IgD-negative memory B cell (primary cell): ENCODE measurements at regions not wholly inside any gene's neighbourhood (a gene's known extent, or its start where the extent isn't known, plus 50 kb on each side); places are given as distances from the start of the nearest gene placed in this dataset.

ENCODE experiments used
- H3K27ac Mint-ChIP-seq, 3 donors: one replicate each; pipeline ENCODE4 v1.8.0; 2020 to 2022; ENCODE audit warnings: mild to moderate bottlenecking in 3 of 3, mixed read lengths in 3 of 3, moderate library complexity in 1 of 3
- H3K27me3 Mint-ChIP-seq: one replicate; pipeline ENCODE4 v1.8.0; 2021; ENCODE audit warnings: mixed read lengths
- H3K36me3 Mint-ChIP-seq: one replicate; pipeline ENCODE4 v1.8.0; 2020; ENCODE audit warnings: mild to moderate bottlenecking, mixed read lengths
- H3K4me1 Mint-ChIP-seq, 3 donors: one replicate each; pipeline ENCODE4 v1.8.0; 2020 to 2022; ENCODE audit warnings: mixed read lengths in 3 of 3, mild to moderate bottlenecking in 1 of 3
- H3K4me3 Mint-ChIP-seq, 4 donors: one replicate each; pipeline ENCODE4 v1.8.0; 2020 to 2022; ENCODE audit warnings: mild to moderate bottlenecking in 4 of 4, mixed read lengths in 4 of 4, moderate library complexity in 3 of 4
- H3K9me3 Mint-ChIP-seq, 3 donors: one replicate each; pipeline ENCODE4 v1.8.0; 2020 to 2021; ENCODE audit warnings: mixed read lengths in 3 of 3, mild to moderate bottlenecking in 1 of 3

DNA sequence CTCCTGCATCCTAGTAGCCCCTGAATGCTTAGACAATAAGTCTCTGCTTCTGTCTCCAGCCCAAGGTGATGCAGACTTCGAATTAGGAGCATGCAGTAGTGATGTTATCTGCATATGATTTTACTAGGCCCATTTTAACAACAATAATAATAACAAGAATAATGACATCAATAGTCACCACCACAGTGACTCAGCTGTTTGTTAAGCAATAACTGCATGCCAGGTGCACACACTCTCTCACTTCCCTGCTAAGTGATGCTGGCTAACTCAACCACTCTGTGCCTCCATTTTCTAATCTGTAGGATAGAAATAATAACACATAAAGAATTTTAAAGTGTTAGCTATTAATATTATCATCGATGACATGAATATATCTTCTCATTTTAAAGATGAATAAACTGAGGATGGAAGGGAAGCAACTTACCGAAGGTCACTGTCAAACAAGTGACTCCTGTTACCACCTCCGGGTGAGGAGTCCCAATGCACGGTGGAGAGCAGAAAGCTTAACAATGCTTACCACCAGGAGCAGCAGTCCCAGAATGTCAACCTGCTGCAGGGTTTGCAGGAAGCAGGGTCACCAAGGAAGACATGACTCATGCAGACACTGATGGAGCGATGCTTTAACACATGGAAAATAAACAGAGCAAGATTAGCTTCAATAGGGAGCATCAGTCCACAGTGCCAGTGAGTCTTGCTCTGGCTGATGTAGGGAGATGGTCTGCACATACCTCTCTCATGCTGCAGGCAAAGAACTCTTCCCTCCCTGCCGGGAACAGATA, 290.2 kb downstream of the SPATA17 start:
- Mint-ChIP-seq H3K9me3 (peaks cover 2 to 4% (median 2%) of the 10 kb centered on the region in 3 donors), H3K36me3 (no peaks in the 10 kb centered on the region), H3K4me3 (no peak overlapping the region), H3K4me1 (no peaks in the 10 kb centered on the region), H3K27ac (no peak overlapping the region), H3K27me3 (peaks cover 4% of the 10 kb centered on the region)

DNA sequence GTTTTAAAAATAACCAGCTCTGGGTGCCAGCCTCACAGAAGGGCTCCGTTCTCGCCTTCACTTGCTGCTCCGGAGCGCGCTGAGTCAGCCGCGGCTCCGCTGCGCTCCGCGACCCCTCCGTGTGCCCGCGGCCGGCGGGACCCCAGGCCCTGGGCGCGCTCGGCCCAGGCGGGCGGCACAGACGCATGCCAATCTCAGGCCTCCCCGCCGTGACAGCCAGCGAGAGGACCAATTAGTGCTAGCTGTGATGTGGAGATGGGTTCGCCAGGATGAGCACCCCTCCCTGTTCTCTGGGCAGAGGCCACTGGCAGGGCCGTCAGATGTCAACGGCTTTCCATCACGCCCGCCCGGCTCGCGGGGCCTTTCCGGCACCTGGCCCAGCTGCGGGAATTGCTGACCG, 293.8 kb downstream of the SPATA17 start:
- Mint-ChIP-seq H3K9me3 (peaks cover 2 to 5% (median 4%) of the 10 kb centered on the region in 3 donors), H3K27ac (no peak overlapping the region), H3K4me3 (no peak overlapping the region), H3K36me3 (no peaks in the 10 kb centered on the region), H3K4me1 (no peaks in the 10 kb centered on the region), H3K27me3 (peaks cover 4% of the 10 kb centered on the region)

DNA sequence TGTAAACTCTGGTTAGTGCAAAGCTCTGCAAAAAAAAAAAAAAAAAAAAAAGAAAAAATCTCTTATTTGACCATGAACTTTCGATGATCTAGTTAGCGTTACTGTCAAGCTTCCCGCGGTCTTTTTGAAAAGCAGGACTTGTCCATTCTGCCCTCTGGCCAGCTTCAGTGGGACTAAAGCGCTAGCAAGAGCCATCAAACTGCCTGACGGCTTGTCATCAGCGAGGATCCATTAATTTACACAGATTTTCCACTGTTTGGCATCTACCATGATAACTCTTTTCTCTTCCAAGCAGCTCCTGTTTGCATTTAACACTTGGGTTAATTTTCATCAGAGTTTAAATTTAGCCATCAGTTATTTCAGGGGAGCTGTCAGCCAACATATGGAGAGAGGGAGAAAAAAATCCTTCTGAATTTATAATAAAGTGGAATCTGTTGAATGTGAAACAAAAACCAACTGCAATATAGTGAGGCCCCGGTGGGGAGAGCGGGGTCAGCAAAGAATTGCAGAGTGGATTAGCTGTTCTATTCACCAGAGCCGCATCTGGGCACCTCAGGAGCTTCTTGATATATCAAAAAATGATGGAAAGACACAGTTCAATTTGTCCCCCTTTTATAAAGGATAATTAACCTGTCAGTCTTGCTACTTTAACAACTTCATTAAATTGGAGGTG, 298.2 kb downstream of the SPATA17 start:
- no peaks in the 10 kb centered on the region for H3K4me1 Mint-ChIP-seq
- H3K9me3 Mint-ChIP-seq = peaks cover 1 to 5% (median 2%) of the 10 kb centered on the region in 3 donors
- peaks cover under 1% of the 10 kb centered on the region for H3K27me3 Mint-ChIP-seq
- H3K27ac Mint-ChIP-seq = no peak overlapping the region
- H3K36me3 Mint-ChIP-seq = no peaks in the 10 kb centered on the region
- H3K4me3 Mint-ChIP-seq = no peak overlapping the region

DNA sequence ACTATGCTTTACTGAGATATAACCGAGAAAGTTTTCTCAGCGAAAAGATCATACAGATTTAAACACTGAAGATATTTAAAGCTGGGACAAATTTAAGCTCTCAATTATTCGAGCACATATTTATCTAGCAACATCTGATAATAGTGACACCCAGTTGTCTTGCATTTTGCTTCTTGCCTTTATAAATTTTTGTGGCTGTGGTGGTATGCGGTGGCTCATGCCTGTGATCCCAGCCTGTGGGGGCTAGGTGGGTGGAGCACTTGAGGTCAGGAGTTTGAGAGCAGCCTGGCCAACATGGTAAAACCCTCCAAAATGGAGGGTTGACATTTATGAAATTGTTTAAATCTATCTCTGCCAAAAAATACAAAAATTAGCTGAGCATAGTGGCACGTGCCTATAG, 312.2 kb downstream of the SPATA17 start:
- Mint-ChIP-seq H3K4me1 (no peaks in the 10 kb centered on the region), H3K4me3 (no peak overlapping the region), H3K27me3 (no peaks in the 10 kb centered on the region), H3K36me3 (no peaks in the 10 kb centered on the region), H3K27ac (no peak overlapping the region), H3K9me3 (peaks cover 0 to 2% (median 0%) of the 10 kb centered on the region in 3 donors)

DNA sequence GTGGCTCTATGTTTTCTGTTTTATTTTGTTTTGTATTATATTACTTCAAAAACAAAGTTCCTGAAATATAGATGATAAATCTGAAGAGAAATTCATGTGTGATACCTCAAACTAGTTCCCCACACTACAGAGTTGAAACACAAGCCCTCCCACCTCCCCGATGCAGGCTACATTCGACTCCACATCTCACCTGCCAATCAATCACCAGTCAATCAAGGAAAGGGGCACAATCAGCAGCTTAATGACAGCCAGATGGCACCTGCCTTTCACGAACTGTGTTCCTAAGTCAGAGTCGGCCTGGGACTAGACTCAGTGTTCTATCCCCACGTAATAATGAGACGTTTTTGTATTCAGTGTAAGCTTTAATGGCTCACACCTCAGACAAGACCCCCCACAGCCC, 313.4 kb downstream of the SPATA17 start:
- Mint-ChIP-seq H3K4me1 (no peaks in the 10 kb centered on the region), H3K27me3 (no peaks in the 10 kb centered on the region), H3K36me3 (no peaks in the 10 kb centered on the region), H3K27ac (no peak overlapping the region), H3K4me3 (no peak overlapping the region), H3K9me3 (peaks cover 0 to 2% (median 0%) of the 10 kb centered on the region in 3 donors)

DNA sequence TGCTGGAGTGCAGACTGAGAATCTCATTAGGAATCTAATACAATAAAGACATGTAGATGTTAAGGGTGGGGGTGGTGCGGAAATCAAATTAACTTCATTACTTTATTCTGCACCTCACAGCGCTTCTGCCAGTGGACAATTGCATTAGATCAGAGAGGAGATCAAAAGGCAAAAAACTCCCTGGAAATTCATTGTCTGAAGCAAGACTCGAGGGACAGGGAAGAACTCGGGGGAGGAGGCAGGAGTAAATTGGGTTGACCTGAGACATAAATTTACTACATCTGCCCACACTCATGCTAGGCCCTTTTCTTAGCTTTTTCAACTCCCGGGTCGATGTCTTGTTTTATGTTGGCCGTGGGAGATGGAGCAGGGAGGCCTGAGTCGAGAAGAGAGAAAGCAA, 315.4 kb downstream of the SPATA17 start:
- Mint-ChIP-seq H3K9me3 (peaks cover 0 to 2% (median 0%) of the 10 kb centered on the region in 3 donors), H3K4me1 (no peaks in the 10 kb centered on the region), H3K36me3 (no peaks in the 10 kb centered on the region), H3K27ac (no peak overlapping the region), H3K4me3 (no peak overlapping the region), H3K27me3 (no peaks in the 10 kb centered on the region)

DNA sequence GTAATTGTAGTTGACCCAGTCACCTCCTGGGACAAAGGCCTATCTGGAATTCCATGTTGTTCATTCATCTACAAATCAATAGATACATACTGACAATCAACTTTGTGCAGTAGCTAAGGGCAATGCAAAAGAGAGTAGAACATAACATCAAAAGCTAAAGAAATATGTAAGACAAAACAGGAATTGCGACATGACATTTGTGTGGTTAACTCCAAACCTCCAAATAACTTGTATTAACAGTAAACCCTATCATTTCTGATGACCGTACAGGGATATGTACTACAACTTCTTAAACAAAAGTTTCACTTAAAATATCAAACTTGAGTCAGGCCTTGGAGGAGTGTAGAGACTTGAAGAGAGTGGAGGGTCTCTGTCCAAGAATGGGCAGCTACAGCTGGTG, 317.6 kb downstream of the SPATA17 start:
- Mint-ChIP-seq H3K27ac (no peak overlapping the region), H3K9me3 (no peaks in the 10 kb centered on the region), H3K27me3 (no peaks in the 10 kb centered on the region), H3K36me3 (no peaks in the 10 kb centered on the region), H3K4me3 (no peak overlapping the region), H3K4me1 (no peaks in the 10 kb centered on the region)

DNA sequence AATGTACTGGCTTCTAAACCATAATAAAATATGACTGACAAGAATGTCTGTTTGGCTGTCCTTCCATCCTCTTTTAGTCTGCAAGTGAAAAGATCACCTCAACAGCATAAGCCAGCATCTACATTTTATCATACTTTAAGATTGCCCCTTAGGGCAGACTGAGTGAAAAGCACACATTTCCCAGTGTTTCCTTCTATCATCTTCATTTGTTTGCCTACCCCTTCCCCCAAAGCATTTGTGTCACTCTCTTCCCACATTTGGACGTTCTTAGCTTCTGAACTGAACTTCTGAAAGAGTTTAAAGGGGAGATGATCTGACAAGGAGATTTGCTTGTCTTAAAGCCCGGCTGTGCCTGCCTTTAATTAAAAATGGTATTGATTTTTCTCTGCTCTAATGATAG, 322.2 kb downstream of the SPATA17 start:
- Mint-ChIP-seq H3K4me3 (no peak overlapping the region), H3K27me3 (no peaks in the 10 kb centered on the region), H3K9me3 (peaks cover 0 to 3% (median 1%) of the 10 kb centered on the region in 3 donors), H3K4me1 (no peaks in the 10 kb centered on the region), H3K27ac (no peak overlapping the region), H3K36me3 (no peaks in the 10 kb centered on the region)

DNA sequence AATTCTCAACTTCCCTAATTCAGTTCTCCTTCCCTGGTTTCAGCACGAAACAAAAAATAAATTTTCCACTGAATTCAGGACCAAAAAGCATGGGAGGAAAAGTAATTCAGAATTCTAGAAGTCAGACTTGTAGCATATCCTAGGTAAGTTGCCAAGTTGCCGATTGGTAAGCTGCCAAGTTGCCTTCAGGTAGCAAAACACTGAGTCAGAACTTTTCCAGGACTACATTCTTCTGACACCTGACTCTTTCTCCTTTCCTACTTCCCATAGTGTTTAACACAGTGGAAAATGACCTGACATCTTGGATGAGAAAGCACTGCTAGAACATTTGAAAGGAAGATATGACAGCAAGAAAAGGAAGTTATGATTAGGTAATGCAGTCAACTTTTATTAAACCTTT, 322.8 kb downstream of the SPATA17 start:
- H3K36me3 Mint-ChIP-seq = no peaks in the 10 kb centered on the region
- H3K9me3 Mint-ChIP-seq = peaks cover 0 to 4% (median 3%) of the 10 kb centered on the region in 3 donors
- no peak overlapping the region for H3K27ac Mint-ChIP-seq
- no peak overlapping the region for H3K4me3 Mint-ChIP-seq
- no peaks in the 10 kb centered on the region for H3K27me3 Mint-ChIP-seq
- H3K4me1 Mint-ChIP-seq = no peaks in the 10 kb centered on the region

DNA sequence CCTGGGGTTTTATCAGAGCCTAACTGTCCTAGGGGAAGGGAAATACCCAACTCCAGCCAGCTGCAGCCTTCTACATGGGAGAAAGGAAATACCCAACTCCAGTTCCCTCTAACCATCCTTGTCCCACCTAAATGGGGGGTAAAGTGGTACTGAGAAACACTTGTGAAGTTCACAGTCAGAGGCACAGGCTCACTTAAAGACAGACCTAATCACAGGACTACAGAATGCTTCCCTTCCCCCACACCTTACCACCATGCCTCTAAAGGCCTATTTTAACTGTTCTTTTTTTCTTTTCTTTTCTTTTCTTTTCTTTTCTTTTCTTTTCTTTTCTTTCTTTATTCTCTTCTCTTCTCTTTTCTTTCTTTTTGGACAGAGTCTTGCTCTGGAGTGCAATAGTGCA, 324.6 kb downstream of the SPATA17 start:
- H3K4me1 Mint-ChIP-seq = no peaks in the 10 kb centered on the region
- peaks cover 1 to 5% (median 3%) of the 10 kb centered on the region in 3 donors for H3K9me3 Mint-ChIP-seq
- H3K36me3 Mint-ChIP-seq = no peaks in the 10 kb centered on the region
- no peak overlapping the region for H3K27ac Mint-ChIP-seq
- no peaks in the 10 kb centered on the region for H3K27me3 Mint-ChIP-seq
- H3K4me3 Mint-ChIP-seq = no peak overlapping the region

DNA sequence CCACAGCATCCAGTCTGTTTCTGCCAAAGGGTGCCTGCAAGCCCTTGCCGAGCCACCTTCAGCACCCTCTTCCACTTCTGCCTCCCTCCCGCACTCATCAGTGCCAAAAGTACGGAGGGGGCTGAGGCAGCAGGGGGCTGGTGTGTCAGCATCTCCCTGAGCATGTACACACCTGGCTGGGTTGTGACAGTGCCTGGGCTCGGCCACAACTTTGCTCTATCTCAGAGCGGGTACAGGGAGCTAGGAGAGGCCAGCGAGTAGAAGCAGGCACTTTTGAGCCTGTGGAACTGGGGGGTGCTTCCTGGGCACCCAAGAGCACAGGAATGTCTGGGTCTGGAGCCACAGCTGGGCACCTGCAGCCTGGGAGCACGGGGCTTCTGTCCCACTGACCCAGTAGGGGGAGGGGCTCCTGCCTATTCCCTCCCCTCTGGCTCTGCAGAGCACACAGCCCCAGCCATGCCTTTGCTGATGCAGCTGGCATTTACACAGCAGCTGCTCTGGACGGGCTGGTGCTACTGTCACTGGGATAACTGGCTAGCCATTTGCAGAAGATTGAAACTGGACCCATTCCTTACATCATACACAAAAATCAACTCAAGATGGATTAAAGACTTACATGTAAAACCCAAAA, 319.8 kb upstream of the RRP15 start:
- Mint-ChIP-seq H3K27me3 (no peaks in the 10 kb centered on the region), H3K4me3 (no peak overlapping the region), H3K4me1 (no peaks in the 10 kb centered on the region), H3K27ac (no peak overlapping the region), H3K9me3 (peaks cover 0 to 11% (median 2%) of the 10 kb centered on the region in 3 donors), H3K36me3 (no peaks in the 10 kb centered on the region)

DNA sequence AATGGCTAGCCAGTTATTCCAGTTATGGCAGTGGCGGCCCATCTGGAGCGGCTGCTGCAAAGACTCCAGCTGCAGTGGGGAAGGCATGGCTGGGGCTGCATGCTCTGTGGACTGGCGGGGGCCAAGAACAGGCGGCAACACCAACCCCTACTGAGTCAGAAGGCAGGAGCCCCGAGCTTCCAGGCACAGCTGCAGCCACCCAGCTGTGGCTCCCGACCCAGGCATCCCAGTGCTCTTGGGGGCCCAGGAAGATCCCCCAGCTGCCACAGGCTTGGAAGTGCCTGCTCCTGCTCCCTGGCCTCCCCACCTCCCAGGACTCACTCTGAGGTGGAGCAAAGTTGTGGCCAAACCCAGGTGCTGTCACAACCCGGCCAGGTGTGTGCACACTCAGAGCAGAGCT, 317.0 kb upstream of the RRP15 start:
- Mint-ChIP-seq H3K4me1 (no peaks in the 10 kb centered on the region), H3K9me3 (peaks cover 4 to 8% (median 7%) of the 10 kb centered on the region in 3 donors), H3K27me3 (no peaks in the 10 kb centered on the region), H3K4me3 (no peak overlapping the region), H3K27ac (no peak overlapping the region), H3K36me3 (no peaks in the 10 kb centered on the region)

DNA sequence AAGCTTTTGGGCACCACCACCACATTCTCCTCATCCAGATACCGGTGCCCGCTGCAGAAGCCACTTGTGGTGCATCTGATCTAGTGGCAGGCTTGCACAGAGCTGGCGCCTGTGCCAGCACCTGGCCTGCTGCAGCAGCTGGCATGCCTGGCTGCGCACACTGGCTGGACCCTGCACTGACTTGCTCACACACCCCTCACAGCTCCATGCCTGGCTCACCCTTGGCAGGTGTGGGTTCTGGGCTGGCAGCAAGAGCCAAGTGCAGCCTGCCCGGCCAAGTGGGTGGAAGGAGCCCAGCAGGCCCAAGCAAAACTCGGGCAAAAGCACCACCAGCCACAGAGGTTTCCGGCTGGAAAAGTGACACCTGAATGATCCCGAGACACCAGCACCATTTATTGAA, 315.7 kb upstream of the RRP15 start:
- Mint-ChIP-seq H3K27ac (no peak overlapping the region), H3K27me3 (no peaks in the 10 kb centered on the region), H3K36me3 (no peaks in the 10 kb centered on the region), H3K4me3 (no peak overlapping the region), H3K4me1 (no peaks in the 10 kb centered on the region), H3K9me3 (peaks cover 4 to 8% (median 4%) of the 10 kb centered on the region in 3 donors)

DNA sequence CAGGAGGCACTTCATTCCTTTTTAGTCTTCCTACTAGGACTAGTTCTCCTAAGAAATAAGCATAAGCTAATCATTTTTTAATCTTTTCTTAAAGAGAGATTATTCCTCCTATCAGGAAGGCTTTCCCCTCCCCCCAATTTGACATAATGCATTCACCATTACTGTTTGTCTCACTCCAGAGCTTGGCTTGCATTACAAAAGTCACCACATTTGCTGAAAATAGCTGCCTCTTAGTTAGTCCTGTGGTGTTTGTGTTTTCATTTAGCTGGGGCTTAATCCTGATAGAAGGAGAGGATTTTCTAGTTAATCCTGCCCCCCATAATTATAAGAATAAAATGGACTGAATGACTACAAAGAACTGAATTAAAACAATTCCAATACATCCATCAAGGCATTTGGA, 307.1 kb upstream of the RRP15 start:
- Mint-ChIP-seq H3K4me3 (no peak overlapping the region), H3K36me3 (no peaks in the 10 kb centered on the region), H3K9me3 (peaks cover 6 to 9% (median 7%) of the 10 kb centered on the region in 3 donors), H3K4me1 (no peaks in the 10 kb centered on the region), H3K27me3 (no peaks in the 10 kb centered on the region), H3K27ac (no peak overlapping the region)

DNA sequence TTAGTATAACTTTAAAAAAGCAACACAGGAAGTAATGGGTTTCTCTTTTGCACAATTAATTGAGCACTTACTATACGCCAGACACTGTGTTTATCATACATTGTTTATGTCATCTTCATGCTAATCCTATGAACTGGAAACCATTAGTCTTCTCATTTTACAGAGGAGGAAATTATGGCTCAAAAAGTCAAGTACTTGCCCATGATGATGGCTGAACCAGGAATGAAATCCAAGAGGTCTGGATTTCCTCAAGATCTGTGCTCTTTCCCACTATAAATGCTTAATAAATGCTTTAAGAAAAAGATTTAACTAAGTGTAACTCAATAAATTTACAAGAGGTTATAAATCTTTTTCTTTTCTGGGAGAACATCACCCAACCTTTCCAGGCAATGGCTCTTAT, 303.7 kb upstream of the RRP15 start:
- Mint-ChIP-seq H3K9me3 (peaks cover 3 to 9% (median 4%) of the 10 kb centered on the region in 3 donors), H3K27me3 (no peaks in the 10 kb centered on the region), H3K4me1 (no peaks in the 10 kb centered on the region), H3K4me3 (no peak overlapping the region), H3K27ac (no peak overlapping the region), H3K36me3 (no peaks in the 10 kb centered on the region)
